AG04450 (cell line): ENCODE measurements at regions not wholly inside any gene's neighbourhood (a gene's known extent, or its start where the extent isn't known, plus 50 kb on each side); places are given as distances from the start of the nearest gene placed in this dataset.
A peak's percentile ranks its signal among the peaks of the same experiment; 100 is the strongest.

Experiments used
- CTCF ChIA-PET: fragments of 300-600, 350-600 bp; formaldehyde crosslinking; extraction: SDS; loops from one replicate; lab custom pipeline; 2022; ENCODE audit warnings: antibody characterized with exemption, inconsistent platforms; lab: Charles Lee
- POLR2A ChIA-PET: fragments of 350-600 bp; formaldehyde crosslinking; extraction: SDS; loops from one replicate; lab custom pipeline; 2021; ENCODE audit warnings: antibody characterized with exemption, inconsistent platforms; lab: Yijun Ruan, JAX
- DNase-seq: peaks from one replicate; pipeline ENCODE4 v3.0.0-alpha.2; 2011; ENCODE audit warnings: low read depth, low spot score
- H3K27ac ChIP-seq: one replicate; pipeline ENCODE4 v1.5.1; 2012; ENCODE audit warnings: low read depth, low read length, control low read depth
- H3K27me3 ChIP-seq: one replicate; pipeline ENCODE4 v1.6.0; 2012; ENCODE audit warnings: low read length; ENCODE audit not compliant: control insufficient read depth, insufficient read depth
- H3K4me3 ChIP-seq: 2 replicates; pipeline ENCODE4 v1.5.1; 2011; ENCODE audit warnings: mild to moderate bottlenecking, low read depth, low read length, control low read depth
- H3K9me3 ChIP-seq: 2 replicates; pipeline ENCODE4 v1.5.1; 2012; ENCODE audit warnings: low read length; ENCODE audit not compliant: control insufficient read depth, insufficient read depth
- TF ChIP-seq, protein P1 (sequence below): IDR thresholded peaks from 2 replicates; pipeline ENCODE4 v1.5.1; 2011; ENCODE audit warnings: low read depth, low read length, control low read depth, inconsistent platforms

DNA sequence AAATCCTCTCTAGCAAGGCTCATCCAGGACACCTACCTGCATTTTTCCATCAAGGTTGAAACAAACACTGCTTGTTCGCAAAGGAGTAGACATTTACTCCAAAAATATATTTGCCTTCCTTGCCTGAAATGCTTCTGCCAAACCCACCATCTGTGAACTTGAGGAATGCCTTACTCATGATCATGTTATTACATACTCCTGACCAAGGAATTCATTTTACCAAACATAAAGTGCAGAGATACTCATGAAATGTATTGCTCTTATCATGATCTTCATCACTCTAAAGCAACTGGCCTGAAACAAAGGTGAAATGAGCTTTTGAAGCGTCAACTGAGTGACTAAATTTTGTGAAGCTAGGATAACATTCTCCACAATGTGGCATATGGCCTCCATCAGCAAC is 243.1 kb upstream of the CCDC179 start:
- ChIA-PET POLR2A (no interaction called here), CTCF (interaction anchor here (0.6 kb wide), 1 partner anchor 183 kb away, joined by 3 read pairs; no protein-coding TSS in a partner anchor)
- Histone ChIP-seq H3K9me3 (no peaks in the 10 kb centered on the region), H3K4me3 (no peak overlapping the region), H3K27me3 (no peaks in the 10 kb centered on the region), H3K27ac (no peak overlapping the region)
- no peak for DNase-seq
- TF ChIP-seq, protein P1, sequence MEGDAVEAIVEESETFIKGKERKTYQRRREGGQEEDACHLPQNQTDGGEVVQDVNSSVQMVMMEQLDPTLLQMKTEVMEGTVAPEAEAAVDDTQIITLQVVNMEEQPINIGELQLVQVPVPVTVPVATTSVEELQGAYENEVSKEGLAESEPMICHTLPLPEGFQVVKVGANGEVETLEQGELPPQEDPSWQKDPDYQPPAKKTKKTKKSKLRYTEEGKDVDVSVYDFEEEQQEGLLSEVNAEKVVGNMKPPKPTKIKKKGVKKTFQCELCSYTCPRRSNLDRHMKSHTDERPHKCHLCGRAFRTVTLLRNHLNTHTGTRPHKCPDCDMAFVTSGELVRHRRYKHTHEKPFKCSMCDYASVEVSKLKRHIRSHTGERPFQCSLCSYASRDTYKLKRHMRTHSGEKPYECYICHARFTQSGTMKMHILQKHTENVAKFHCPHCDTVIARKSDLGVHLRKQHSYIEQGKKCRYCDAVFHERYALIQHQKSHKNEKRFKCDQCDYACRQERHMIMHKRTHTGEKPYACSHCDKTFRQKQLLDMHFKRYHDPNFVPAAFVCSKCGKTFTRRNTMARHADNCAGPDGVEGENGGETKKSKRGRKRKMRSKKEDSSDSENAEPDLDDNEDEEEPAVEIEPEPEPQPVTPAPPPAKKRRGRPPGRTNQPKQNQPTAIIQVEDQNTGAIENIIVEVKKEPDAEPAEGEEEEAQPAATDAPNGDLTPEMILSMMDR: no peak

DNA sequence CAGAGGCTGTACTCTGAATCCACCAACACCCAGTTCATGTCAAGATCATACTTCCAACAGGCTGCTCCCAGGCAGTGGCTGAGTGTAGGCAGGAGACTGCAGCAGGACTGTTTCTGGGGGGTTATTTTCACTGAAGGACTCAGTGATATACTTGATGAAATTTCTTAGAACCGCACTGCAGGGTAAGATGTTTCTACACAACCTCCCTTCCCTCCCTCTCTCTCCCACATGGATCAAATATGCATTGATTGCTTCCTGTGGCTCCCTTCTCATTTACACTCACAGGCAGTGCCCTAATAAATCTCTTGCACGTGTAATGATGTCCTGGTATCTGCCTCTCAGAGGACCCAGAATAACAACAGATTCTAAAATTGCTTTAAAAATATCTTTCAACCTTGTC is 251.3 kb upstream of the CCDC179 start:
- Histone ChIP-seq H3K4me3 (no peak overlapping the region), H3K9me3 (peaks cover under 1% of the 10 kb centered on the region; the same call in 1 of the 2 replicates), H3K27ac (no peak overlapping the region), H3K27me3 (no peaks in the 10 kb centered on the region)
- POLR2A ChIA-PET: no interaction called here
- DNase-seq: no peak
- TF ChIP-seq, protein P1: no peak
- CTCF ChIA-PET: interaction anchor here (2.9 kb wide), 1 partner anchor 236 kb away, joined by 11 read pairs; no protein-coding TSS in a partner anchor

DNA sequence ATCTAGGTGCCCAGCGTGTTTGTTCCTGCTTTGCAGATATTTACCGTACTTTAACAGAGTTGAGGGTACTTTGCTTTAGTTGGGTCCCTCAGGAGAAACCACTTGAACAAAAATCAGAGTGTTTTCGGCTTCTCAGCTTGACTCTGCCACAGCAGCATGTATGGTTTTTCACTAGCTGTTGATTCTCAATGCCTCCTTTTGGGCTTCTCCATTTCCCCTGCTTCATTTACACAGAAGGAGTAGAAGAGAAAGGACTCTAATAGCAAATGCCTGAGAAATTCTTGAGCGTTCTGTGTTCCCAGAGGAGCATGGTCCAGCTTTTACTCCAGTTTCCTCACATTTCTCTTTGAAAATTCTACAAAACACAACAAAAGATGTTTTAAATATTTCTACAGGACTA is 252.1 kb upstream of the CCDC179 start:
- TF ChIP-seq, protein P1: no peak
- no peak overlapping the region for H3K4me3 ChIP-seq
- ChIA-PET POLR2A (no interaction called here), CTCF (interaction anchor here (1.5 to 2.9 kb wide), 3 partner anchors 41 to 236 kb away, joined by 3 to 12 read pairs (median 11); no protein-coding TSS in a partner anchor)
- H3K9me3 ChIP-seq: peaks cover 7% of the 10 kb centered on the region; the same call in 1 of the 2 replicates
- no peak overlapping the region for H3K27ac ChIP-seq
- no peak for DNase-seq
- no peaks in the 10 kb centered on the region for H3K27me3 ChIP-seq

DNA sequence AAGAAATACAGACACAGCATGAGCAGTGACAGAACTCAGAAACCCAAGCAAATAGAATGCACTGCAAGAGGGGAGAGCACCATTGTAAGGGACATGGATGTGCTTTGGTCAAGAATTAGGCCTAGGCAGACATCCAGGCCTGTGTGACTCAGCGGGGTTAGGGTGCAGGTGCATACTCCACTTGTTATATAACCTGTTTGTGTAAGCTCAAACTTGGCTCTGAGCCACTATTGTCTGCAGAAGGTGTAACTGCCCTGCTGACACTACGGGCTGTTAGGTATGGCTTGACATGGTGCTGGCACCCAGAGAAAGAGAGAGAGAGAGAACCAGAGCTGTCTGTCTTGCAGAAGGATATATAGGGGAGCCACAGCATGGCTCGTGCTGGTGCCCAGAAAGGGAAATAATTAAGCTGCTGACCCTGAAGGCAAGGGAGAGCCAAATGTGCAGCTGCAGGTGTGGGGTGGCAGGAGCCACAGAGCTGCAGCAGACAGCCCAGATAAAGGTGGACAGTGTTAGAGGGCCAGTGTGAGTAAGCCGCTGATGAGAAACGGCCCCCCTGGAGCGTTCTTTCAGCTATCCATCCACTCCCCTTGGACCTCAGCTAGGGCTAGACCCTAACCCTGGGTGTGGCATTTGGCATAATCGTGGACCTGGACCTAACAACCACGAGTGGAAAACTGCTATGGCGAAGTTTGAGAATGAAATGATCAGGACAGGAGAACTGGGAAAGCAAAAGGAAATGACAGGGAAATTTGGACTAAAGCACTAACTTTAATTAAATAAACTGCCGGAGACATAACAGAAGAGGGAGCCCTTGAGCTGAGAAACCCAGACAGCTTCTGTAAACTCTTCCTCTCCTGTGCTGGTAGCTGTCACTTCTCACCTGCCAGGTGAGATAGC is 253.0 kb upstream of the CCDC179 start:
- ChIA-PET POLR2A (no interaction called here), CTCF (interaction anchor here (0.7 to 3.1 kb wide), 16 partner anchors 9 to 998 kb away, joined by 3 to 16 read pairs (median 4); no protein-coding TSS in a partner anchor)
- Histone ChIP-seq H3K27ac (no peak overlapping the region), H3K27me3 (no peaks in the 10 kb centered on the region), H3K4me3 (no peak overlapping the region), H3K9me3 (peaks cover 7% of the 10 kb centered on the region; the same call in 1 of the 2 replicates)
- DNase-seq: no peak
- TF ChIP-seq, protein P1: peak; percentile 74

DNA sequence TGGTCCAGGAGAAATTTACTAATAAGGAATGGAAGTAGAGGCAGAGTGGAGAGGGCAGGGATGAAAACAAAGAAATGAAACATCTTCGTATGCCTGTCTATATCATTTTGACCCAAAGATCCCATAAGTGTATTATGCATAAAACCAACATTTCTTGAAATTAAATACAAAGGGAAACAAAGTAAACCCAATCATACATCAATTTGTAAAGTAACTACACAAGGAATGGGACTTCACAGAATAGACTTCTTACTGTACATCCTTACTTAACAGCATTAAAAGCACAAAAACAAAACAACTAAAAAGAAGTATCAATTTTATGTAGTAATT is 253.6 kb upstream of the CCDC179 start:
- H3K9me3 ChIP-seq: peaks cover 7% of the 10 kb centered on the region; the same call in 1 of the 2 replicates
- TF ChIP-seq, protein P1: no peak
- no peak overlapping the region for H3K27ac ChIP-seq
- H3K27me3 ChIP-seq: no peaks in the 10 kb centered on the region
- CTCF ChIA-PET: interaction anchor here (0.7 to 3.1 kb wide), 15 partner anchors 9 to 997 kb away, joined by 3 to 16 read pairs (median 3); no protein-coding TSS in a partner anchor
- no peak overlapping the region for H3K4me3 ChIP-seq
- POLR2A ChIA-PET: no interaction called here
- no peak for DNase-seq
